ENCODE measurements at regions not wholly inside any gene's neighbourhood (a gene's known extent, or its start where the extent isn't known, plus 50 kb on each side); places are given as distances from the start of the nearest gene placed in this dataset.
"Not testable (repeated sequence)": the region's sequence is repeated elsewhere in the genome, so short reads cannot be mapped to it uniquely, and the experiment has no call there.

GRCh38 chr12:131333621-131334440, 377.1 kb upstream of the SFSWAP start:
- no peak for DNase-seq
- Mint-ChIP-seq H3K4me3 (no peak overlapping the region), H3K9me3 (no peaks in the 10 kb centered on the region), H3K36me3 (ENCODE audit: low read depth) (no peaks in the 10 kb centered on the region), H3K27me3 (no peaks in the 10 kb centered on the region), H3K27ac (no peak overlapping the region), H3K4me1 (ENCODE audit: low read depth) (no peaks in the 10 kb centered on the region)
- Histone ChIP-seq H3K4me3 (ENCODE audit: low read length) (no peak overlapping the region), H3K4me1 (ENCODE audit: insufficient read depth, low read length) (no peaks in the 10 kb centered on the region), H3K27me3 (ENCODE audit: control insufficient read depth in 1 of 2, insufficient read depth in 2 of 2, low read length in 2 of 2) (no peaks in the 10 kb centered on the region), H3K9me3 (ENCODE audit: control insufficient read depth in 1 of 2, insufficient read depth in 1 of 2, low read length in 2 of 2) (no peaks in the 10 kb centered on the region), H3K36me3 (ENCODE audit: insufficient read depth, low read length) (no peaks in the 10 kb centered on the region), H3K27ac (ENCODE audit: low read depth in 1 of 2, low read length in 2 of 2) (no peak overlapping the region)
- POLR2A ChIA-PET, result no interaction called here
- CTCF ChIA-PET, result no interaction called here
- no peak for TF ChIP-seq CTCF (IDR thresholded peaks at IDR 0.05)
- ATAC-seq (ENCODE audit: poor library complexity), result no peak
- intact Hi-C loops (cut with DNase I, micrococcal nuclease), result no loop called here

- ATAC-seq (ENCODE audit: poor library complexity), result no peak
- TF ChIP-seq CTCF (IDR thresholded peaks at IDR 0.05), result no peak
Observed at GRCh38 chr12:131334835-131335234, 376.1 kb upstream of the SFSWAP start.

GRCh38 chr12:131335456-131335855, 375.4 kb upstream of the SFSWAP start:
- DNase-seq (no peak), ATAC-seq (ENCODE audit: poor library complexity) (no peak)
- Mint-ChIP-seq H3K36me3 (ENCODE audit: low read depth) (no peaks in the 10 kb centered on the region), H3K27ac (no peak overlapping the region), H3K27me3 (no peaks in the 10 kb centered on the region), H3K9me3 (no peaks in the 10 kb centered on the region), H3K4me3 (no peak overlapping the region), H3K4me1 (ENCODE audit: low read depth) (no peaks in the 10 kb centered on the region)
- Histone ChIP-seq H3K36me3 (ENCODE audit: insufficient read depth, low read length) (no peaks in the 10 kb centered on the region), H3K4me1 (ENCODE audit: insufficient read depth, low read length) (no peaks in the 10 kb centered on the region), H3K27me3 (ENCODE audit: control insufficient read depth in 1 of 2, insufficient read depth in 2 of 2, low read length in 2 of 2) (no peaks in the 10 kb centered on the region), H3K9me3 (ENCODE audit: control insufficient read depth in 1 of 2, insufficient read depth in 1 of 2, low read length in 2 of 2) (no peaks in the 10 kb centered on the region), H3K27ac (ENCODE audit: low read depth in 1 of 2, low read length in 2 of 2) (no peak overlapping the region), H3K4me3 (ENCODE audit: low read length) (no peak overlapping the region)
- ChIA-PET POLR2A (no interaction called here), CTCF (no interaction called here)
- intact Hi-C loops (cut with DNase I, micrococcal nuclease), result no loop called here
- TF ChIP-seq CTCF (IDR thresholded peaks at IDR 0.05), result no peak

More at GRCh38 chr12:131334835-131335234, 376.1 kb upstream of the SFSWAP start:
- H3K27ac ChIP-seq (ENCODE audit: low read depth in 1 of 2, low read length in 2 of 2), result no peak overlapping the region
- no peaks in the 10 kb centered on the region for H3K4me1 ChIP-seq (ENCODE audit: insufficient read depth, low read length)
- no peaks in the 10 kb centered on the region for H3K9me3 Mint-ChIP-seq
- no peaks in the 10 kb centered on the region for H3K36me3 Mint-ChIP-seq (ENCODE audit: low read depth)
- H3K36me3 ChIP-seq (ENCODE audit: insufficient read depth, low read length), result no peaks in the 10 kb centered on the region
- no peaks in the 10 kb centered on the region for H3K27me3 Mint-ChIP-seq
- H3K27me3 ChIP-seq (ENCODE audit: control insufficient read depth in 1 of 2, insufficient read depth in 2 of 2, low read length in 2 of 2), result no peaks in the 10 kb centered on the region
- ChIA-PET CTCF (no interaction called here), POLR2A (no interaction called here)
- H3K9me3 ChIP-seq (ENCODE audit: control insufficient read depth in 1 of 2, insufficient read depth in 1 of 2, low read length in 2 of 2), result no peaks in the 10 kb centered on the region
- H3K4me3 ChIP-seq (ENCODE audit: low read length), result no peak overlapping the region
- no peak overlapping the region for H3K4me3 Mint-ChIP-seq
- intact Hi-C loops (cut with DNase I, micrococcal nuclease), result no loop called here
- DNase-seq, result no peak
- no peak overlapping the region for H3K27ac Mint-ChIP-seq
- no peaks in the 10 kb centered on the region for H3K4me1 Mint-ChIP-seq (ENCODE audit: low read depth)

GRCh38 chr12:131337861-131338260, 373.0 kb upstream of the SFSWAP start:
- H3K4me3 ChIP-seq (ENCODE audit: low read length); H3K27ac ChIP-seq (ENCODE audit: low read depth in 1 of 2, low read length in 2 of 2); H3K4me3 Mint-ChIP-seq; H3K36me3 Mint-ChIP-seq (ENCODE audit: low read depth); H3K9me3 ChIP-seq (ENCODE audit: control insufficient read depth in 1 of 2, insufficient read depth in 1 of 2, low read length in 2 of 2); H3K4me1 ChIP-seq (ENCODE audit: insufficient read depth, low read length); POLR2A ChIA-PET; H3K36me3 ChIP-seq (ENCODE audit: insufficient read depth, low read length); H3K27ac Mint-ChIP-seq; DNase-seq; H3K27me3 Mint-ChIP-seq; H3K9me3 Mint-ChIP-seq; ATAC-seq (ENCODE audit: poor library complexity); intact Hi-C loops (cut with DNase I, micrococcal nuclease); H3K27me3 ChIP-seq (ENCODE audit: control insufficient read depth in 1 of 2, insufficient read depth in 2 of 2, low read length in 2 of 2); H3K4me1 Mint-ChIP-seq (ENCODE audit: low read depth); CTCF ChIA-PET: not testable (repeated sequence)
